ENCODE measurements at regions not wholly inside any gene's neighbourhood (a gene's known extent, or its start where the extent isn't known, plus 50 kb on each side); places are given as distances from the start of the nearest gene placed in this dataset.
A peak's percentile ranks its signal among the peaks of the same experiment; 100 is the strongest.
"Not testable (repeated sequence)": the region's sequence is repeated elsewhere in the genome, so short reads cannot be mapped to it uniquely, and the experiment has no call there.

DNA sequence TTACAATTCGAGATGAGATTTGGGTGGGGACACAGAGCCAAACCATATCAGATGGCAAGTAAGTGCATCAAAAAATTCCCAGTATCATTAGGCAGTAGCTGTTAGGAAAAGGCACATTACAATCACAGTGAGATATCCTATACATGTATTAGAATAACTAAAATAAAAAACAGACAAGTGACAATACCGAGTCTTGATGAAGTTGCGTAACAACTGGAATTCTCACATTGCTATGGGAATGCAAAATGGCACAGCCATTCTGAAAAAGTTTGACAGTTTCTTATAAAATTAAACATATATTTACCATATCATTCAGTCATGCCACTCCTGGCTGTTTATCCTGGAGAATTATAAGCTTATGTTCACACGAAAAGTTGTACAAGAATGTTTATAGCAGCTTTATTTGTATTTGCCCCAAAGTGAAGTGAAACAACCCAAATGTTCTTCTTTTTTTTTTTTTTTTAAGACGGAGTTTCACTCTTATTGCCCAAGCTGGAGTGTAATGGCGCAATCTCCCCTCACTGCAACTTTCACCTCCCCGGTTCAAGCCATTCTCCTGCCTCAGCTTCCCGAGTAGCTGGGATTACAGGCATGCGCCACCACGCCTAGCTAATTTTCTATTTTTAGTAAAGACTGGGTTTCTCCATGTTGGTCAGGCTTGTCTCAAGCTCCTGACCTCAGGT, 93.1 kb upstream of the TLE1 start:
- H3K4me1 ChIP-seq (replicated peaks), result peaks cover under 1% of the 10 kb centered on the region
- H3K36me3 ChIP-seq, result no peaks in the 10 kb centered on the region
- H3K4me3 ChIP-seq, result no peak overlapping the region
- no peak overlapping the region for H3K27ac ChIP-seq
- H3K27me3 ChIP-seq (replicated peaks), result no peaks in the 10 kb centered on the region
- no peak for DNase-seq (ENCODE audit: low read depth in 1 of 2, low spot score in 2 of 2)
- no peaks in the 10 kb centered on the region for H3K9me3 ChIP-seq (replicated peaks)

- no peaks in the 10 kb centered on the region for H3K9me3 ChIP-seq (replicated peaks)
- no peak overlapping the region for H3K27ac ChIP-seq
- peak; percentile 56 to 58 for DNase-seq (ENCODE audit: low read depth in 1 of 2, low spot score in 2 of 2)
- H3K27me3 ChIP-seq (replicated peaks), result no peaks in the 10 kb centered on the region
- H3K4me1 ChIP-seq (replicated peaks), result peaks cover 9% of the 10 kb centered on the region
- H3K36me3 ChIP-seq, result no peaks in the 10 kb centered on the region
- no peak overlapping the region for H3K4me3 ChIP-seq
Observed at GRCh38 chr9:81787747-81788632, 98.6 kb upstream of the TLE1 start.

DNA sequence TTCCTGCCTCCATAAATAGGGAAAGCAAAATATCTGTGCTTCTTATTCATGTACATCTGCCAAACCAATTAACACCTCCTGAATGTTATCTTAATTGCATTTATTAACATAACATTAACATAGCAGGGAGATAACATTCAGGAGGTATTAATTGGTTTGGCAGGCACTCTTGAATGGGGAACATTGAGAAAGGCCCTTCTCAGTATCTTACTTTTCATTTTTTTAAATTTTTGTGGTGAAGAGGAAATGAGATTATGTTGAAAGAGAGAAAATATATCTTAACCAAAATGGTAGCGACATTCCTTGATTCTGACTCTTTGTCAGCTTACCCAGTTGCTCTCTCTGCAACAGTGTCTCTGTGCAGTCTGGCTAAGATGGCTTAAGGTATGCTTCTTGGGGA, 100.4 kb upstream of the TLE1 start:
- H3K27me3 ChIP-seq (replicated peaks), result no peaks in the 10 kb centered on the region
- peaks cover 9% of the 10 kb centered on the region for H3K4me1 ChIP-seq (replicated peaks)
- no peaks in the 10 kb centered on the region for H3K9me3 ChIP-seq (replicated peaks)
- DNase-seq (ENCODE audit: low read depth in 1 of 2, low spot score in 2 of 2), result no peak
- H3K36me3 ChIP-seq, result no peaks in the 10 kb centered on the region
- no peak overlapping the region for H3K4me3 ChIP-seq
- no peak overlapping the region for H3K27ac ChIP-seq

- Histone ChIP-seq H3K4me3 (no peak overlapping the region), H3K27me3 (replicated peaks) (no peaks in the 10 kb centered on the region), H3K4me1 (replicated peaks) (peaks cover 9% of the 10 kb centered on the region), H3K9me3 (replicated peaks) (no peaks in the 10 kb centered on the region), H3K27ac (no peak overlapping the region), H3K36me3 (no peaks in the 10 kb centered on the region)
- no peak for DNase-seq (ENCODE audit: low read depth in 1 of 2, low spot score in 2 of 2)
Observed at GRCh38 chr9:81790166-81790565, 100.8 kb upstream of the TLE1 start.

- H3K4me3 ChIP-seq, result no peak overlapping the region
- no peaks in the 10 kb centered on the region for H3K9me3 ChIP-seq (replicated peaks)
- no peaks in the 10 kb centered on the region for H3K27me3 ChIP-seq (replicated peaks)
- peaks cover 9% of the 10 kb centered on the region for H3K4me1 ChIP-seq (replicated peaks)
- DNase-seq (ENCODE audit: low read depth in 1 of 2, low spot score in 2 of 2), result no peak
- no peak overlapping the region for H3K27ac ChIP-seq
- no peaks in the 10 kb centered on the region for H3K36me3 ChIP-seq
Observed at GRCh38 chr9:81791076-81791475, 101.7 kb upstream of the TLE1 start.

GRCh38 chr9:81798606-81799005, 109.3 kb upstream of the TLE1 start:
- Histone ChIP-seq H3K9me3 (replicated peaks) (no peaks in the 10 kb centered on the region), H3K4me3 (no peak overlapping the region), H3K27me3 (replicated peaks) (no peaks in the 10 kb centered on the region), H3K27ac (peak overlapping the region; percentile 3; the same call in 1 of the 2 replicates), H3K36me3 (no peaks in the 10 kb centered on the region), H3K4me1 (replicated peaks) (peaks cover 12% of the 10 kb centered on the region)
- DNase-seq (ENCODE audit: low read depth in 1 of 2, low spot score in 2 of 2), result peak in 1 of 2 experiments; percentile 58

DNA sequence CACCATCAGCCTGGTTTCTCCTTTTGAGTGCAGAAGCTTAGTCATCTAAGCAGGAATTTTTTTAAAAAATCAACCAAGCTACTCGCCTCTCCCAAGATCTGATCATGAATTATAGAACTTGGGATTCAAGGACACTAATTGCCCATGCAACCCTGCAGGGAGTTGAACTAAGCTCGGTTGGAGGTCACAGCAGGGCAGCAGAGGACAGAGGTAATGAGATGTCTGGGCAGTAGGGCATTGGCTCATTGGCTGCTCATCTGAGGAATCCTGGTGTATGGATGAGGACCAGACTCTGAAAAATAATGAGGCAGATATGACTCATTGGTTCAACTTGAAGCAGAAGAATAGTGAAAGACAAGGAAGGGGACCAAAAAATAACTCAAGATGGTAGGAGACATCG, 111.8 kb upstream of the TLE1 start:
- H3K27me3 ChIP-seq (replicated peaks), result no peaks in the 10 kb centered on the region
- H3K36me3 ChIP-seq, result no peaks in the 10 kb centered on the region
- DNase-seq (ENCODE audit: low read depth in 1 of 2, low spot score in 2 of 2), result peak in 1 of 2 experiments; percentile 21
- H3K4me1 ChIP-seq (replicated peaks), result peaks cover 12% of the 10 kb centered on the region
- H3K27ac ChIP-seq, result no peak overlapping the region
- no peaks in the 10 kb centered on the region for H3K9me3 ChIP-seq (replicated peaks)
- no peak overlapping the region for H3K4me3 ChIP-seq

DNA sequence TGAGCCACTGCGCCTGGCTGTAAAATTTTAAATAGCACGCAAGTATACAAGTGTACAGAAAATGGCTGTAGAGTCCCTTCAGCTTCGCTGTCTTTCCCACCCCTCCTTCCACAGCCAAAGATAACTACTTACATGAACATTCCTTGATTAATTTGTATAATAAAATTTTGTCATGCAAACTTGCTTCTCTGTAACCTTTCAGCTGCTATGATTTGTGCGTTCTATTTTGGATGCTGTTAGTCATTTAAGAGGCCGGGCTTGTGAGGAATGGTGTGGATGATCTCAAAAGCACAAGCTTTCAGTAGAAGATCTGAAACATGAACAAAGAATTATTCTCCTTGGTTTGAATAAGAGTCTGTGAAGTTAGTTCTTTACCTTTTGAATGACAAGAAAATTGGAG, 115.0 kb upstream of the TLE1 start:
- Histone ChIP-seq H3K36me3 (no peaks in the 10 kb centered on the region), H3K9me3 (replicated peaks) (no peaks in the 10 kb centered on the region), H3K4me1 (replicated peaks) (no peaks in the 10 kb centered on the region; the same call in 1 of the 2 replicates), H3K4me3 (no peak overlapping the region), H3K27me3 (replicated peaks) (no peaks in the 10 kb centered on the region), H3K27ac (no peak overlapping the region)
- no peak for DNase-seq (ENCODE audit: low read depth in 1 of 2, low spot score in 2 of 2)

- not testable (repeated sequence) for H3K4me3 ChIP-seq; H3K27me3 ChIP-seq (replicated peaks); H3K9me3 ChIP-seq (replicated peaks); DNase-seq (ENCODE audit: low read depth in 1 of 2, low spot score in 2 of 2); H3K27ac ChIP-seq; H3K36me3 ChIP-seq
- peaks cover 11% of the 10 kb centered on the region for H3K4me1 ChIP-seq (replicated peaks)
Observed at GRCh38 chr9:81811688-81812087, 116.5 kb upstream of the SPATA31D4 start.

DNA sequence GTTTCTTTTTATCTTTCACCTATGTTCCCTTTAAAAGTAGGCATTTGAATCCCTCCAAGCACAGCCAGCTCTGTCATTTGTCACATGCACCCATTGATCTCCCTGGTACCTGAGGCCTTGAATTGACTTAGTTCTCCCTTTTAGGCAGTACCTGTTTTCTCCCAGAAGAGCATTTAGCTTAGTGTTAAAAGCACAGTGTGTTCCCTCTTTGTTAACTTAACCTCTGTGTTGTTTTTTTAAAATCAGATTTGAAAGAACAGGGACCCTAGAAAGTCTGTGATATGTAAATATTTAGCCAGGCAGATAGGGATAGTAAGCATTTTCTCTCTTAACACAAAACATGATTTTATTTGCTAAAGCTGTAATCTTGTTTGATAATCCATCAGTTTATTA, 113.8 kb upstream of the SPATA31D4 start:
- Histone ChIP-seq H3K36me3 (no peaks in the 10 kb centered on the region), H3K27me3 (replicated peaks) (no peaks in the 10 kb centered on the region; the same call in 1 of the 2 replicates), H3K4me3 (no peak overlapping the region), H3K9me3 (replicated peaks) (no peaks in the 10 kb centered on the region), H3K27ac (no peak overlapping the region), H3K4me1 (replicated peaks) (peaks cover 13% of the 10 kb centered on the region)
- no peak for DNase-seq (ENCODE audit: low read depth in 1 of 2, low spot score in 2 of 2)

- Histone ChIP-seq H3K9me3 (replicated peaks) (no peaks in the 10 kb centered on the region), H3K4me3 (no peak overlapping the region), H3K36me3 (no peaks in the 10 kb centered on the region), H3K27me3 (replicated peaks) (no peaks in the 10 kb centered on the region; the same call in 1 of the 2 replicates), H3K27ac (no peak overlapping the region), H3K4me1 (replicated peaks) (peaks cover 18% of the 10 kb centered on the region)
- no peak for DNase-seq (ENCODE audit: low read depth in 1 of 2, low spot score in 2 of 2)
Observed at GRCh38 chr9:81814794-81815464, 113.3 kb upstream of the SPATA31D4 start.

GRCh38 chr9:81815781-81816180, 112.4 kb upstream of the SPATA31D4 start:
- H3K4me1 ChIP-seq (replicated peaks), result peaks cover 26% of the 10 kb centered on the region
- no peaks in the 10 kb centered on the region for H3K9me3 ChIP-seq (replicated peaks)
- no peaks in the 10 kb centered on the region for H3K36me3 ChIP-seq

GRCh38 chr9:81819155-81819554, 109.1 kb upstream of the SPATA31D4 start:
- Histone ChIP-seq H3K27ac (no peak overlapping the region), H3K27me3 (replicated peaks) (no peaks in the 10 kb centered on the region; the same call in 1 of the 2 replicates), H3K36me3 (no peaks in the 10 kb centered on the region), H3K4me1 (replicated peaks) (peaks cover 53% of the 10 kb centered on the region), H3K4me3 (no peak overlapping the region), H3K9me3 (replicated peaks) (no peaks in the 10 kb centered on the region)
- DNase-seq (ENCODE audit: low read depth in 1 of 2, low spot score in 2 of 2), result no peak

More at GRCh38 chr9:81815781-81816180, 112.4 kb upstream of the SPATA31D4 start:
- no peaks in the 10 kb centered on the region; the same call in 1 of the 2 replicates for H3K27me3 ChIP-seq (replicated peaks)
- H3K4me3 ChIP-seq, result no peak overlapping the region
- H3K27ac ChIP-seq, result no peak overlapping the region
- no peak for DNase-seq (ENCODE audit: low read depth in 1 of 2, low spot score in 2 of 2)

All from SJSA1 (cell line).